COLO668 (cell line): ENCODE measurements at regions not wholly inside any gene's neighbourhood (a gene's known extent, or its start where the extent isn't known, plus 50 kb on each side); places are given as distances from the start of the nearest gene placed in this dataset.

ENCODE experiments used
- DNase-seq: peaks from one replicate; lab custom pipeline; 2025; ENCODE audit not compliant: unreplicated experiment; lab: John Stamatoyannopoulos, UW

GRCh38 chr18:45518311-45519155 is 96.7 kb upstream of the SLC14A2 start:
- DNase-seq = peak; percentile 85

DNA sequence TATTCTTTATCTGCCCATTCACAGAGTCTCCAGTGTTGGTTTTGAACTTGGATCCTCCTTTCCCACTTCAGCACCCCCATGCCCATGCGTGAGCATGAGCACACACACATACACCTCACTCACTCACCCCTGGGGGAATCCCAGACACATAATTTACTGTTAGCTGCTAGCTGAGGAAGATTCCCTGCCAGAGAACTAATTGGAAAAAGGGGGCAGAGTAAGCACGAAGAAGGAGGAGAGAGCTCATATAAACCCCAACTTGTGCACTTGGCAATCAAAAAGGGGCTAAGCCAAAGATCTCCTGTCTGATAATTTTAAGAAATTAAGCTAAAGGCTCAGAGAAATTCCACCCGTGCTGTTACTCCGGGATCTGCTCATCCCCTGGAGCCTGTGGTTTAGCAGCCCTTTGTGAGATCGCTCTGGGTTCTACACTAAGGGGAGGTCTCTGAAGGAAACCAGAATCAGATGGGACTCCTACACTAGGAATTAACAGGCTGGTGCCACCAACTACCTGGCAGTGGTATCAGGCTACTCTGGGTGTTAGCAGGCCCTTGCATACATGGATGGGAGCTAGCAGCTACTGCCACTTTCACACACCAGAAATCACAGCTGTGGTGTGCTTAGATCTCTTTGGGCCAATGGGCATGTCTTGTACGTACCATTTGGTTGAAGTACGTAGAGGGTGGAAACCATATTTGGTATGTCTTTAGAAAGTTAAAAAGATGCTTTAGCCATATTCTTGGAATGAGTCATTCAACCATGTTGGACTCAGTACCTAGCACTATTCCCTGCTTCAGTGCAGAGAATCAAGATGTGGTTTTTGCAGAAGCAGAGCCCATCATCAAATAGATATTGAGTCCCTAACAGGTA is 95.6 kb upstream of the SLC14A2 start:
- DNase-seq = no peak

GRCh38 chr18:45521136-45521535 is 94.1 kb upstream of the SLC14A2 start:
- DNase-seq = no peak

DNA sequence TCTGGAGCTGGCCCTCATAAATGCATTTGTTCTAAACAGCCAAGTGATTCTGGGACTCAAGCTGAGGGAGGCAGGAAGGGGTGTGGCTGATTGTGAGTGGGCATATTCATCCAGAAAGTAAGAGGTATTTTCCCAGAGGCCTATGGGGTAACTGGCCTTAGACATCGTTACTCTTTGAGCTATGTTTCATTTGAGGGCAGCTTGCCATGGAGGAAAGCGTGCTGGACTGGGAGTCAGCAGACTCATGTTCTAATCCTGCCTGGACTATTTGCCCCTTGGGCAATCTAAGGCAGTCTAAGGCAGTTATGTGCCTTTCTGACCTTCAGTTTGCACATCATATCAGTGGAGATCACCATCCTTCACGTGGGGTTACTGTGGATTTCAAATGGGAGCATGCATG is 93.5 kb upstream of the SLC14A2 start:
- DNase-seq = no peak

- no peak for DNase-seq
Observed at GRCh38 chr18:45522371-45522770, 92.9 kb upstream of the SLC14A2 start.

DNA sequence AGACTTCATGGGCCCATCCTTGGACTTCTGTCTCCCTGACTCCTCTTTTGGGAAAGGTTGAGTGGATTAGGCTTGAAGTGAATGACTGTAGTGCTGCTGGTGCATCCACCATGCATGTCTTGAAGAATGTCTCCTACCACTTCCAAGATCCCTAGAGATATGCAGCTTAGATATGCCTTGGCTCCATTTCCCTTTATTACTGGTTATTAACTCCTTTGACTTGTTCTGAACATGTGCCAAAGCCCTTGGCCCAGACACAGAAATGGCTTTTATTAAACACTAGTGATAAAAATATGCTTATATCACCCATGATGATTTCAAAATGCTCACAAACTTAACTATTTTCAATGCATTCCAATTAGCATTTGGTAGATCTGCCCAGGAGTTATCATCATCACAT is 90.0 kb upstream of the SLC14A2 start:
- DNase-seq = no peak

DNA sequence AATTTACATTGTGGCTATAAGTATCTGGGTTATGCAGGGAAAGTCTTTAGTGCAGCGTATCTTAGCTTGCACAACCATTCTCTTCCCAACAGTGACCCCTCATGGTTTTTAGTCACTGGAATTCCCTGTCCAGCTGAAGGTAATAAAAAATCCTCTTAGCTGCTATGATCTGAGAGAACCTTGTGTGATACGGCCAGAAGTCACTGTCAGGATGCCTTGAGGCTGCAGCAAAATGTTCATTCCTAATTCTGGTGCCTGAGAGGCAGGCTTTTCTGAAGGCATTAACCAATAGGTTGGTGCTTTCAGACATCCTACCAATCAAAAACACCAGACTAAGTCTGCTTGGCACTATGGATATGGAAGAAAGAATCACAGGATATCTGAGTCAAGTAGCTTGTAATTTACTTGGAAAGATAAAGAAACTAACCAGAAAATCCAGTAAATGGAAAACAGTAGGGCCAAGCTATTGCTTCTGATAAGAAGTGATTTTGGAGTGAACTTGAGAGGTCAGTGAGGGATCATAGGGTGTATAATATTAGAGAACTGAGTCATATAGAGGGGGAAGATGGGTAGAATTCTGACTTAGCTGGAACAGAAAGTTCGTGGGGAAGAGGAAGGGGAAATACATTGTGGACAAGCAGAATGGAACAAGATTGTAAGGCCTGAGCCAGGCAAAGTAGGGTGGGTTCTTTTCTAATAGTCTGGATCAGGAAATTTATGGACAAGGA is 89.0 kb upstream of the SLC14A2 start:
- DNase-seq = no peak

GRCh38 chr18:45527891-45528290 is 87.4 kb upstream of the SLC14A2 start:
- DNase-seq = no peak

DNA sequence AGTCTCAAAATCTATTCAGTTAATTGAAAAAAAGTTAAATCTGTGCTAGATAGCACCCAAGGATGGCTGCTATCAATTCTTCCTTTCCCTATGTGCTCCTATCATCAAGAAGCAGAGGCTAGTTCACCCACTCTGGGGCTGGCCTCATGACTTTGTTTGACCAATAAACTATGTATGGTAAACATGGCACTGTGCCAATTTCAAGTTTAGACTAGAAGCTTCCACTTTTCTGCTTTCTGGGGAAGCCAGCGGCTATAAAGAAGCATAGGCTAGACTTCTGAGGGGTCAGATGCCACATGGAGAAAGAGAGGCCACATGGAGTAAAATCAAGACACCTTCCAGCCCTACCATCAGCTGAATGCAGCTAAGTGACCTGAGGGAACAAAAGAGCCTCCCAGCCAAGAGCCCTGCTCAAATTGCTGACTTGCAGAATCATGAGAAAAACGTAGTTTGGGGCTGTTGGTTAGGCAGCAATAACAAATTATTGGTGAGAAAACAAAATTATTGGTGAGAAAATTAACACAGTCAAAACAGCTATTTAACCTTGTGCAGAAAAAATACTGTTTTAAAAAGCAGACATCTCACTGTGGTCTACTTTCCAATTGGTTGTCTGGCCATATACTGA is 86.5 kb upstream of the SLC14A2 start:
- no peak for DNase-seq

DNA sequence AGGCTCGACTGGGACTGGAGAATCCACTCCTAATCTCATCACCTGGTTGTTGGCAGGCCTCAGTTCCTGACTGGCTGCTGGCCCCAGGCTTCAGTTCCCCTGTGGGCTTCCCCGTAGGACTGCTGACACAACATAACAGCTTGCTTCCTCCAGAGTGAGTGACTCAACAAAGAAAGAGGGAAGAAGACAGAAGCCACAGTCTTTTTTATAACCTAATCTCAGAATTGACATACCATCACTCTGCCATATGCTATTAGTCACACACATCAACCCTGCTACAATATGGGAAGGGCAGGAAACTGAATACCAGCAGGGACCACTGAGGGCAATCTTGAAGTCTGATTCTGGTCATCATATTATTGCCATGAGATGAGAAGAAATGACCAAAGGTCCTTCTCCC is 76.8 kb upstream of the SLC14A2 start:
- no peak for DNase-seq

GRCh38 chr18:45539491-45539891 is 75.8 kb upstream of the SLC14A2 start:
- no peak for DNase-seq

- DNase-seq = no peak
Observed at GRCh38 chr18:45540125-45540524, 75.2 kb upstream of the SLC14A2 start.

DNA sequence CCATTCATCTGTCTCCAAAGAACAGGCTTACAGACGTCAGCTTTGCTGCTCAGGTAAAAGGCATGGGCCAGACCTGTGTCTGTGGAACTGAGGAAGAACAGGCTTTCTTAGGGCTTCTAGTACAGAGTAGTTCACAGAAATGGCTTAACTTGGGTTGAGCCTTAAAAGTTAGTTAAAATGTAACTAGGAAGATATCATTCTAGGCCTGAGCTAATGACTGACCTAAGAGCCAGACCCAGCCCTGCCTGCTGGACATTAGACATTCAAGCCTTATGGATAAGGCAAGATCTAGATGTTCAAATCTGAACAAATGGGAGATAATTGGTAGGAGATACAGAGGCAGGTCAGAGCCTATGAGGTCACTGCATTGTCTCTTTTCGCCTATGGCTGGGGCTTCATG is 73.9 kb upstream of the SLC14A2 start:
- DNase-seq = no peak

DNA sequence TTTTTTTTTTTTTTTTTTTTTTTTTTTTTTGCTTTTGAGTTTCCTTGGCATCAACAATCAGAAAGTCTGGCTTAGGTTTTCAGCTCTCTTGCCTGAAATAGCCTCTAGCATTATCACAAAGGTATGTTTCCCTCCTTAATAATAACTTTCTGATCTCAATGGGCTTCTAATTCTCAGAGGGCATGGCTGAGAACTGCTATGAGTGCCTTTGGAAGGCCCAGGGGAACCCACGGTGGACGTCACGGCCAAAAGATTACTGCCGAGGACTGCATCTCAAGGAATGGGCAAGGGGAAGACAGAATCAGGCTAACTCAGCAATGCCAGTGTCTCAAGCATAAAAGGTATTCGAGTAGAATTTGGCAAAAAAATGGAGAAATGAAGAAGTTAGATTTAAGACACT is 73.2 kb upstream of the SLC14A2 start:
- no peak for DNase-seq

DNA sequence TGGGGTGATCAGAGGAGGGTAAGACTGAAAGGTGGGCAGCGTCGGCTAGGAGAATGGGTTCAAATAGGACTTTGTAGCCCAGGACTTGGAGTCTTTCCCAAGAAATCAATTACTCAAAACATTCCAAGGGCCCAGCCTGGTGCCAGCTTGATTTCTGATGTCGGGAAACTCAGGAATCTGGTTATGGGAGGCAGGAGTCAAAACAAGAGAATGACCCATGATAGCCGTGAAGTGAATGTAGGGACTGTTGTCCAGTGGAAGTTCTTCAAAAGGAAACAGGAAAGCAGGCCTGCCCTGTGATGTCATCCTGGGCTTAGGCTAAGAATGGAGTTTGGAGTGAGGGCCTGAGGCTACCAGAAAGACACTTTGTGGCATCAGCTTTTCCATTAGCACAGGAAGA is 67.4 kb upstream of the SLC14A2 start:
- no peak for DNase-seq

DNA sequence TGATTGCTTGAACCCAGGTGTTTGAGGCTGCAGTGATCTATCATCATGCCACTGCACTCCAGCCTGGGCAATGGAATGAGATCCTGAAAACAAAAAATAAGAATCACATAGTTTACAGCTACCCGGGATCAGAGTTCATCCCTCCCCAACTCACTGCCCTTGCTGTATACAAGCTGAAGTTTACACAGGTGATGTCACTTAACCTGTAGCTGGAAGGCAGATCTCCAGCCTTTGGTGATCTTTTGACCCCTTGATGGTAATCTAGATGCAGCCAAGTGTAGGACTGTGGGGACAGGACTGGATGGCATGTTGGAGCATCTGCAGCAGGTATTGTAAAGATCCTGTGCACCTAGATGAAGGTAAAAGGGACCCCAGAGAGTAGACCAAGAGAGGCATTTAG is 66.7 kb upstream of the SLC14A2 start:
- DNase-seq = no peak

DNA sequence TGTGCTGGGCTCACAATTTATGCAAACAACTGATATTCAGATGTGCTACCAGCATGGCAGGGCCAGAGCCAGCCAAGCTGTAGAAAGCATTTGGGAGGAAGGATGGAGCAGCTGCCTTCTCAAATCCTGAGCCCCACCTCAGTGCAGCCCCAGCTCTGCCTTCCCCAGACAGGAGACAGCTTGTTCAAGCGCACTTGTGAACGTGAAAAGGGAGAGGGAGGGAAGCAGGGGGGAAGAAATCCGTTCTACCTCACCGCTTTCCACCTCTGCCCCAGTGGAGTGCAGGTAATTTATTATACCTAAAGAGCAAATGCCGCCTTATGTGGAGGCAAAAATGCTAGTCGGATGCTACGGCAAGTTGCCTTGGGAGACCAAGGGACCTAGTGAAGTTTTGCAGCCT is 66.0 kb upstream of the SLC14A2 start:
- DNase-seq = no peak

DNA sequence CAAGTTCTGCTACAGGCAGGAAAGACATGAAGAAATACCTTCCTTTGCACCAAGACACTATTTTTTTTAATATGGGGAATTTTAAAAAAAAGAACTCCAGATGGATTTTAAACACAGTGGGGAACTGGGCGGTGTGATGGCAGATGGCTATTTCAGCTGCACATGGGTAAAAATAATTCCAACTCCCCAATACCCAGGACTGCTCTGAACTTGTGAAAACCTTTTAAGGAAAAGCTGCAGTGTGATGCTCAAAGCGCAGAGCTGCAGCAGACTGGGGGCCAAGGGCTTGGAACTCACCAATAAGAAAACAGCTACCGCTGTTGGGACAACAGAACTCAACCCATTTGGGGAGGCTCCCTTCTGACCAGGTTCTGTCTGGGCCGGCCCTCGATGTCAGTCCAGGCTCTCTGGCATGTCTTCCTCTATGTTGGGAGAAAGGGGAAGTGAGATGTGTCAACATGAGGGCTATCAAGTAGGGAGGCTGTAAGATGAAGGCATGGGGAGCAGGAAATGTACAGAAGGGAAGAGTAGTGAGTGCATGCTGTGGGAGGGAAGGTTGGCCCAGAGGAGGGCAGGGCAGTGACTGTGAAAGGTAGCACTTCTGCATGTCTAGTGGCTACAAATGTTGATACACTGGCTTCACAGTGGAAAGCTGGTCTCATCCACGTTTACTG is 64.0 kb upstream of the SLC14A2 start:
- no peak for DNase-seq

GRCh38 chr18:45553723-45554388 is 61.4 kb upstream of the SLC14A2 start:
- DNase-seq = no peak

- no peak for DNase-seq
Observed at GRCh38 chr18:45554389-45554737, 60.9 kb upstream of the SLC14A2 start.
